Stimulated activated naive B cell treated with anti-CD40 and anti-IgM and Interleukin-4, amounts not matched to agents 10 μg/mL and 1 μg/mL and 100 μg/mL, for 72 hours (primary cell): ENCODE measurements at regions not wholly inside any gene's neighbourhood (a gene's known extent, or its start where the extent isn't known, plus 50 kb on each side); places are given as distances from the start of the nearest gene placed in this dataset.

Experiments used
- ATAC-seq, 2 donors: fragments of 150-1000 bp; cut with Tn5 transposase; replicated peaks; 2 replicates each; pipeline ENCODE4 v1.10.0; 2021; ENCODE audit warnings: moderate library complexity in 1 of 2
- DNase-seq: peaks from one replicate; pipeline ENCODE4 v3.0.0; 2021
- H3K27ac Mint-ChIP-seq: one replicate; pipeline ENCODE4 v1.8.0; 2022; ENCODE audit warnings: mild to moderate bottlenecking, mixed read lengths
- H3K27me3 Mint-ChIP-seq, 2 donors: one replicate each; pipeline ENCODE4 v1.8.0; 2022; ENCODE audit warnings: mixed read lengths in 2 of 2
- H3K36me3 Mint-ChIP-seq, 2 donors: one replicate each; pipeline ENCODE4 v1.8.0; 2022; ENCODE audit warnings: mixed read lengths in 2 of 2, mild to moderate bottlenecking in 1 of 2
- H3K4me1 Mint-ChIP-seq, 2 donors: one replicate each; pipeline ENCODE4 v1.8.0; 2022; ENCODE audit warnings: mixed read lengths in 2 of 2, mild to moderate bottlenecking in 1 of 2
- H3K4me3 Mint-ChIP-seq, 2 donors: one replicate each; pipeline ENCODE4 v1.8.0; 2022; ENCODE audit warnings: mild to moderate bottlenecking in 2 of 2, mixed read lengths in 2 of 2, moderate library complexity in 1 of 2
- H3K9me3 Mint-ChIP-seq, 2 donors: one replicate each; pipeline ENCODE4 v1.8.0; 2022; ENCODE audit warnings: mixed read lengths in 2 of 2, mild to moderate bottlenecking in 1 of 2

DNA sequence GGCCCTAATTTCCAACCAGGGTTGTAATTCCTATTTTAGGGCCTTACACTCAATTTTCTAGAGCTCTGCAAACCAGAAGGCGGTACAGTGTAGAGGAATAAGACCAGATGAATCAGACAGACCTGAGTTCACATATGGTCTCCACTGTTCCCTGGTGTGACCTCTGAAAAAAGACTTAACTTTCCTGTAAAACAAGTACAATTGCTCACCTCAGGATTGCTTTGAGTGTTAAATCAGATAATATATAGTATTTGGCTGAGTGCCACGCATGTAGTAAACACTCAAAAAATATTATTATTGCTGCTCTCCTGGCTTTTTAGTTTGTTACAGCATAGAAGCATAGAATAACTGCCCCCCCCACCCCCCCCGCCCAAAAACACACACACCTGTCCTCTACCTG is 51.0 kb upstream of the STT3B start:
- ATAC-seq (no peak), DNase-seq (no peak)
- Mint-ChIP-seq H3K27me3 (peaks cover 0 to 5% of the 10 kb centered on the region in 2 donors), H3K27ac (no peak overlapping the region), H3K36me3 (peaks cover 0 to 3% of the 10 kb centered on the region in 2 donors), H3K9me3 (peaks cover 0 to 2% of the 10 kb centered on the region in 2 donors), H3K4me1 (peaks cover 7 to 10% of the 10 kb centered on the region in 2 donors), H3K4me3 (no peak overlapping the region)

GRCh38 chr3:31482493-31483200 is 50.1 kb upstream of the STT3B start:
- Mint-ChIP-seq H3K4me1 (peaks cover 3 to 5% of the 10 kb centered on the region in 2 donors), H3K27me3 (peaks cover 0 to 5% of the 10 kb centered on the region in 2 donors), H3K36me3 (peaks cover 0 to 3% of the 10 kb centered on the region in 2 donors), H3K9me3 (peaks cover 0 to 2% of the 10 kb centered on the region in 2 donors), H3K27ac (no peak overlapping the region), H3K4me3 (no peak overlapping the region)
- ATAC-seq (no peak), DNase-seq (no peak)
